ENCODE measurements at regions not wholly inside any gene's neighbourhood (a gene's known extent, or its start where the extent isn't known, plus 50 kb on each side); places are given as distances from the start of the nearest gene placed in this dataset.

- DNase-seq (ENCODE audit: low read depth): no peak
These were observed 241.0 kb downstream of the RHOU start for GRCh38 chr1:228976316-228976715.

GRCh38 chr1:228977307-228977706, 242.0 kb downstream of the RHOU start:
- DNase-seq (ENCODE audit: low read depth): no peak

GRCh38 chr1:228977741-228978140, 242.5 kb downstream of the RHOU start:
- no peak for DNase-seq (ENCODE audit: low read depth)

- DNase-seq (ENCODE audit: low read depth): no peak
These were observed 243.4 kb downstream of the RHOU start for GRCh38 chr1:228978484-228979324.

GRCh38 chr1:228979325-228979699, 244.0 kb downstream of the RHOU start:
- DNase-seq (ENCODE audit: low read depth): no peak

GRCh38 chr1:228979774-228980173, 244.5 kb downstream of the RHOU start:
- DNase-seq (ENCODE audit: low read depth): no peak

GRCh38 chr1:228980232-228980937, 245.1 kb downstream of the RHOU start:
- no peak for DNase-seq (ENCODE audit: low read depth)

GRCh38 chr1:228982637-228983036, 247.4 kb downstream of the RHOU start:
- no peak for DNase-seq (ENCODE audit: low read depth)

- DNase-seq (ENCODE audit: low read depth): no peak
These were observed 248.0 kb downstream of the RHOU start for GRCh38 chr1:228983231-228983660.

- no peak for DNase-seq (ENCODE audit: low read depth)
These were observed 248.4 kb downstream of the RHOU start for GRCh38 chr1:228983661-228984060.

GRCh38 chr1:228984107-228984506, 248.8 kb downstream of the RHOU start:
- DNase-seq (ENCODE audit: low read depth): no peak

GRCh38 chr1:228984646-228985631, 249.7 kb downstream of the RHOU start:
- no peak for DNase-seq (ENCODE audit: low read depth)

GRCh38 chr1:228985661-228986060, 250.4 kb downstream of the RHOU start:
- no peak for DNase-seq (ENCODE audit: low read depth)

- no peak for DNase-seq (ENCODE audit: low read depth)
These were observed 251.0 kb downstream of the RHOU start for GRCh38 chr1:228986093-228986904.

- no peak for DNase-seq (ENCODE audit: low read depth)
These were observed 252.0 kb downstream of the RHOU start for GRCh38 chr1:228987286-228987685.

- no peak for DNase-seq (ENCODE audit: low read depth)
These were observed 252.6 kb downstream of the RHOU start for GRCh38 chr1:228987736-228988506.

GRCh38 chr1:228988664-228989063, 253.4 kb downstream of the RHOU start:
- no peak for DNase-seq (ENCODE audit: low read depth)

- DNase-seq (ENCODE audit: low read depth): no peak
These were observed 253.9 kb downstream of the RHOU start for GRCh38 chr1:228989176-228989575.

- no peak for DNase-seq (ENCODE audit: low read depth)
These were observed 254.4 kb downstream of the RHOU start for GRCh38 chr1:228989676-228989991.

- DNase-seq (ENCODE audit: low read depth): no peak
These were observed 254.9 kb downstream of the RHOU start for GRCh38 chr1:228989992-228990827.
